HG03045 (cell line): ENCODE measurements at regions not wholly inside any gene's neighbourhood (a gene's known extent, or its start where the extent isn't known, plus 50 kb on each side); places are given as distances from the start of the nearest gene placed in this dataset.

Experiments
- ATAC-seq: cut with Tn5 transposase; IDR thresholded peaks from one replicate; pipeline ENCODE4 v1.9.1; 2021; ENCODE audit warnings: mild to moderate bottlenecking, moderate library complexity; ENCODE audit not compliant: unreplicated experiment

- ATAC-seq: no peak
Measured at GRCh38 chr2:15855766-15856260, 84.5 kb upstream of the MYCN start.

GRCh38 chr2:15856318-15856717, 84.0 kb upstream of the MYCN start:
- ATAC-seq: no peak

- ATAC-seq: no peak
Measured at GRCh38 chr2:15858466-15858865, 81.9 kb upstream of the MYCN start.

GRCh38 chr2:15860051-15860663, 80.2 kb upstream of the MYCN start:
- ATAC-seq: no peak

- no peak for ATAC-seq
Measured at GRCh38 chr2:15860760-15861159, 79.6 kb upstream of the MYCN start.

GRCh38 chr2:15861172-15861822, 79.1 kb upstream of the MYCN start:
- no peak for ATAC-seq

- no peak for ATAC-seq
Measured at GRCh38 chr2:15861898-15862297, 78.5 kb upstream of the MYCN start.

- no peak for ATAC-seq
Measured at GRCh38 chr2:15863089-15863488, 77.3 kb upstream of the MYCN start.

GRCh38 chr2:15863494-15864175, 76.7 kb upstream of the MYCN start:
- no peak for ATAC-seq

GRCh38 chr2:15864176-15864769, 76.1 kb upstream of the MYCN start:
- no peak for ATAC-seq

GRCh38 chr2:15865923-15866322, 74.4 kb upstream of the MYCN start:
- no peak for ATAC-seq

GRCh38 chr2:15866563-15867193, 73.7 kb upstream of the MYCN start:
- ATAC-seq: no peak

GRCh38 chr2:15867194-15868171, 72.9 kb upstream of the MYCN start:
- ATAC-seq: no peak

GRCh38 chr2:15868186-15868585, 72.2 kb upstream of the MYCN start:
- no peak for ATAC-seq

GRCh38 chr2:15868704-15869103, 71.6 kb upstream of the MYCN start:
- ATAC-seq: no peak

- no peak for ATAC-seq
Measured at GRCh38 chr2:15869396-15869795, 71.0 kb upstream of the MYCN start.

- no peak for ATAC-seq
Measured at GRCh38 chr2:15869871-15870270, 70.5 kb upstream of the MYCN start.

GRCh38 chr2:15870565-15870964, 69.8 kb upstream of the MYCN start:
- no peak for ATAC-seq

GRCh38 chr2:15871239-15871783, 69.0 kb upstream of the MYCN start:
- no peak for ATAC-seq

GRCh38 chr2:15872854-15873253, 67.5 kb upstream of the MYCN start:
- no peak for ATAC-seq
